GM12878 (cell line): ENCODE measurements at regions not wholly inside any gene's neighbourhood (a gene's known extent, or its start where the extent isn't known, plus 50 kb on each side); places are given as distances from the start of the nearest gene placed in this dataset.

Source experiments
- ATAC-seq: fragments of 200-7000 bp; cut with Tn5 transposase; 3 replicates; pipeline ENCODE4 v1.9.1; 2020; ENCODE audit warnings: mild to moderate bottlenecking, moderate library complexity
- BruUV-seq: library from RNA; stranded (reverse); fragments of 400-500 nt; replicated peaks from 2 replicates; lab custom pipeline; 2021; lab: Mats Ljungman, UMichigan
- CTCF ChIA-PET: fragments of 300-600 bp; sonication (Branson Sonifier 250); formaldehyde crosslinking; extraction: SDS; loops from one replicate; lab custom pipeline; 2021; ENCODE audit warnings: inconsistent platforms; lab: Yijun Ruan, JAX
- POLR2A ChIA-PET: fragments of 350-600 bp; formaldehyde crosslinking; extraction: SDS; loops from one replicate; lab custom pipeline; 2021; ENCODE audit warnings: inconsistent platforms; lab: Charles Lee
- RAD21 ChIA-PET: fragments of 300-600 bp; sonication (Branson Sonifier 250); formaldehyde crosslinking; loops from one replicate; lab custom pipeline; 2023; ENCODE audit warnings: antibody characterized with exemption; ENCODE audit not compliant: unreplicated experiment; lab: Charles Lee
- SMC1A ChIA-PET: fragments of 300-600 bp; sonication (Branson Sonifier 250); formaldehyde crosslinking; loops from one replicate; lab custom pipeline; 2023; ENCODE audit not compliant: unreplicated experiment, uncharacterized antibody; lab: Charles Lee
- DNase-seq: peaks from one replicate; pipeline ENCODE4 v3.0.0-alpha.2; 2011; ENCODE audit warnings: low read depth, low spot score
- FAIRE-seq: peaks from 3 replicates; lab custom pipeline; 2011; peaks lifted over from hg19 to GRCh38; lab: Jason Lieb, UNC
- H2AFZ ChIP-seq: 2 replicates; pipeline ENCODE4 v1.6.0; 2011; ENCODE audit warnings: low read depth, low read length, control low read depth; ENCODE audit not compliant: control insufficient read depth
- H3K27ac ChIP-seq: 2 replicates; pipeline ENCODE4 v1.5.1; 2011; ENCODE audit warnings: control low read depth; ENCODE audit not compliant: control insufficient read depth, insufficient read depth
- H3K27me3 ChIP-seq, 2 experiments: replicated peaks in 1 of 2; 2 replicates each; pipeline versions ENCODE4 v1.6.0 to v1.6.1; 2011; ENCODE audit warnings: low read length in 1 of 2; ENCODE audit not compliant: control insufficient read depth in 2 of 2, insufficient read depth in 2 of 2
- H3K36me3 ChIP-seq, 2 experiments: 2 replicates each; pipeline ENCODE4 v1.5.1; 2011; ENCODE audit warnings: low read length in 1 of 2; ENCODE audit not compliant: control insufficient read depth in 2 of 2, insufficient read depth in 2 of 2
- H3K4me1 ChIP-seq: 2 replicates; pipeline ENCODE4 v1.6.1; 2011; ENCODE audit warnings: mild to moderate bottlenecking, low read length, moderate library complexity, mixed read lengths; ENCODE audit not compliant: control insufficient read depth, insufficient read depth
- H3K4me2 ChIP-seq: 2 replicates; pipeline ENCODE4 v1.6.0; 2011; ENCODE audit warnings: control low read depth; ENCODE audit not compliant: control insufficient read depth, insufficient read depth
- H3K4me3 ChIP-seq: fragments of 200-600 bp; sonication (generic); 2 replicates; pipeline ENCODE4 v1.5.1; 2016
- H3K79me2 ChIP-seq: 2 replicates; pipeline ENCODE4 v1.6.0; 2011; ENCODE audit warnings: low read length; ENCODE audit not compliant: control insufficient read depth, insufficient read depth
- H3K9ac ChIP-seq: 2 replicates; pipeline ENCODE4 v1.8.0; 2011; ENCODE audit warnings: low read length, control low read depth, mixed read lengths; ENCODE audit not compliant: control insufficient read depth, insufficient read depth
- H3K9me3 ChIP-seq: replicated peaks from 3 replicates; pipeline ENCODE4 v1.5.1; 2011; ENCODE audit warnings: mild to moderate bottlenecking, low read length; ENCODE audit not compliant: control insufficient read depth, insufficient read depth
- H4K20me1 ChIP-seq: 2 replicates; pipeline ENCODE4 v1.6.0; 2011; ENCODE audit not compliant: control insufficient read depth, insufficient read depth
- ATF7 ChIP-seq: fragments of 450-650 bp; IDR thresholded peaks from 2 replicates; pipeline ENCODE4 v1.6.1; 2016; ENCODE audit warnings: low read depth, mild to moderate bottlenecking
- MEF2B ChIP-seq: fragments of 450-650 bp; IDR thresholded peaks from 2 replicates; pipeline ENCODE4 v1.6.1; 2018; ENCODE audit warnings: mild to moderate bottlenecking, moderate library complexity; ENCODE audit not compliant: partially characterized antibody, poor library complexity, severe bottlenecking
- RUNX3 ChIP-seq: IDR thresholded peaks from 2 replicates; pipeline ENCODE4 v1.6.1; 2012; ENCODE audit warnings: low read length, inconsistent platforms
- TAF1 ChIP-seq: IDR thresholded peaks from 2 replicates; pipeline ENCODE4 v1.6.1; 2011; ENCODE audit warnings: mild to moderate bottlenecking, low read depth, low read length, borderline replicate concordance
- USF2 ChIP-seq: IDR thresholded peaks from 2 replicates; pipeline ENCODE4 v1.6.1; 2011; ENCODE audit warnings: low read depth, low read length, improper control_type of control experiment, borderline replicate concordance
- WRNIP1 ChIP-seq: IDR thresholded peaks from 2 replicates; pipeline ENCODE4 v1.6.1; 2011; ENCODE audit warnings: low read depth, low read length, improper control_type of control experiment, borderline replicate concordance
- ZBTB40 ChIP-seq: fragments of 450-650 bp; IDR thresholded peaks from 2 replicates; pipeline ENCODE4 v1.6.1; 2016; ENCODE audit warnings: mild to moderate bottlenecking, moderate library complexity, borderline replicate concordance
- WGBS: methylation state at CpG from one replicate; pipeline ENCODE4 v1.1.6; 2016; ENCODE audit warnings: low lambda C conversion rate; ENCODE audit not compliant: insufficient replicate concordance, insufficient coverage; ENCODE audit errors: missing lambda C conversion rate; 5-methylcytosine and 5-hydroxymethylcytosine counted together
- in situ Hi-C: fragments of 300-500 bp; cut with MboI; formaldehyde crosslinking; loops from 9 replicates; pipeline ENCODE4 v1.14.3; 2018; ENCODE audit warnings: mixed read lengths
- intact Hi-C: fragments of 100-400 bp; cut with micrococcal nuclease; formaldehyde crosslinking; loops from one replicate; pipeline ENCODE4 v1.14.2; 2022; ENCODE audit not compliant: unreplicated experiment

GRCh38 chr5:86833868-86834267, 216.1 kb downstream of the COX7C start:
- SMC1A ChIA-PET = interaction anchor here (1.3 kb wide), 1 partner anchor 8 kb away, joined by 3 read pairs; no protein-coding TSS in a partner anchor
- in situ Hi-C loops = no loop called here

More at GRCh38 chr5:86833868-86834267, 216.1 kb downstream of the COX7C start:
- FAIRE-seq (no peak), DNase-seq (no peak), ATAC-seq (no peak)
- H3K4me1 ChIP-seq = no peaks in the 10 kb centered on the region
- H3K4me3 ChIP-seq = no peak overlapping the region
- H3K27ac ChIP-seq = no peak overlapping the region
- no peaks in the 10 kb centered on the region for H3K36me3 ChIP-seq
- BruUV-seq = no TSS peak
- ChIA-PET CTCF (no interaction called here), POLR2A (no interaction called here), RAD21 (no interaction called here)
- TF ChIP-seq USF2 (no peak), RUNX3 (no peak), ATF7 (no peak), MEF2B (no peak), ZBTB40 (no peak), TAF1 (no peak), WRNIP1 (no peak)
- H3K79me2 ChIP-seq = no peaks in the 10 kb centered on the region
- H2AFZ ChIP-seq = no peak overlapping the region
- H3K9me3 ChIP-seq = no peaks in the 10 kb centered on the region
- H3K4me2 ChIP-seq = no peak overlapping the region
- intact Hi-C loops = no loop called here
- H3K27me3 ChIP-seq = no peaks in the 10 kb centered on the region
- 25% methylated on average over 1 of the region's 1 CpG for WGBS
- no peak overlapping the region for H3K9ac ChIP-seq
- no peaks in the 10 kb centered on the region for H4K20me1 ChIP-seq
